BJ (cell line): ENCODE measurements at regions not wholly inside any gene's neighbourhood (a gene's known extent, or its start where the extent isn't known, plus 50 kb on each side); places are given as distances from the start of the nearest gene placed in this dataset.

Source experiments
- CTCF ChIA-PET: fragments of 350-600 bp; formaldehyde crosslinking; extraction: SDS; loops from one replicate; lab custom pipeline; 2021; ENCODE audit warnings: antibody characterized with exemption, inconsistent platforms; lab: Yijun Ruan, JAX
- POLR2A ChIA-PET: fragments of 300-600 bp; sonication (Branson Sonifier 250); formaldehyde crosslinking; extraction: SDS; loops from one replicate; lab custom pipeline; 2021; ENCODE audit warnings: antibody characterized with exemption; lab: Charles Lee
- DNase-seq: peaks from one replicate; pipeline ENCODE4 v3.0.0-alpha.2; 2011; ENCODE audit warnings: low read depth
- H3K27me3 ChIP-seq: 2 replicates; pipeline ENCODE4 v1.6.0; 2011; ENCODE audit warnings: low read length; ENCODE audit not compliant: control insufficient read depth, insufficient read depth
- H3K36me3 ChIP-seq: 2 replicates; pipeline ENCODE4 v1.5.1; 2011; ENCODE audit warnings: low read length; ENCODE audit not compliant: control insufficient read depth, insufficient read depth
- H3K4me3 ChIP-seq: 2 replicates; pipeline ENCODE4 v1.5.1; 2011; ENCODE audit warnings: low read depth, mild to moderate bottlenecking, control low read depth, low read length
- CTCF ChIP-seq: IDR thresholded peaks from 2 replicates; pipeline ENCODE4 v1.5.1; 2011; ENCODE audit warnings: low read depth, mild to moderate bottlenecking, control low read depth, inconsistent platforms, low read length, moderate library complexity; ENCODE audit not compliant: insufficient read depth

GRCh38 chr1:61618193-61618592 is 106.7 kb downstream of the TM2D1 start:
- H3K4me3 ChIP-seq: no peak overlapping the region
- no peaks in the 10 kb centered on the region for H3K27me3 ChIP-seq
- TF ChIP-seq CTCF: no peak
- DNase-seq: no peak
- ChIA-PET CTCF (no interaction called here), POLR2A (no interaction called here)
- H3K36me3 ChIP-seq: no peaks in the 10 kb centered on the region

- ChIA-PET CTCF (no interaction called here), POLR2A (no interaction called here)
- no peak for TF ChIP-seq CTCF
- Histone ChIP-seq H3K36me3 (no peaks in the 10 kb centered on the region), H3K27me3 (no peaks in the 10 kb centered on the region), H3K4me3 (no peak overlapping the region)
- DNase-seq: no peak
Measured at GRCh38 chr1:61616830-61617229, 108.1 kb downstream of the TM2D1 start.

GRCh38 chr1:61612602-61613001 is 112.3 kb downstream of the TM2D1 start:
- ChIA-PET POLR2A (no interaction called here), CTCF (interaction anchor here (0.6 kb wide), 1 partner anchor 64 kb away, joined by 4 read pairs; no protein-coding TSS in a partner anchor)

GRCh38 chr1:61609040-61609439 is 115.9 kb downstream of the TM2D1 start:
- DNase-seq: no peak
- Histone ChIP-seq H3K4me3 (no peak overlapping the region), H3K36me3 (no peaks in the 10 kb centered on the region), H3K27me3 (no peaks in the 10 kb centered on the region)
- TF ChIP-seq CTCF: no peak
- ChIA-PET POLR2A (no interaction called here), CTCF (interaction anchor here (1.1 to 1.4 kb wide), 3 partner anchors 15 to 559 kb away, joined by 3 to 4 read pairs (median 3); no protein-coding TSS in a partner anchor)

More at GRCh38 chr1:61612602-61613001, 112.3 kb downstream of the TM2D1 start:
- Histone ChIP-seq H3K27me3 (no peaks in the 10 kb centered on the region), H3K4me3 (no peak overlapping the region), H3K36me3 (no peaks in the 10 kb centered on the region)
- no peak for DNase-seq
- no peak for TF ChIP-seq CTCF

GRCh38 chr1:61607448-61607847 is 117.5 kb downstream of the TM2D1 start:
- Histone ChIP-seq H3K27me3 (no peaks in the 10 kb centered on the region), H3K4me3 (no peak overlapping the region), H3K36me3 (no peaks in the 10 kb centered on the region)
- TF ChIP-seq CTCF: no peak
- ChIA-PET POLR2A (no interaction called here), CTCF (interaction anchor here (0.8 to 1.5 kb wide), 2 partner anchors 15 to 18 kb away, joined by 3 read pairs; no protein-coding TSS in a partner anchor)
- DNase-seq: no peak
